ENCODE measurements at regions not wholly inside any gene's neighbourhood (a gene's known extent, or its start where the extent isn't known, plus 50 kb on each side); places are given as distances from the start of the nearest gene placed in this dataset.

GRCh38 chr4:157886645-157887044 lies 286.2 kb downstream of the GASK1B start:
- Histone ChIP-seq H3K4me1 (ENCODE audit: control insufficient read depth in 2 of 2, insufficient read depth in 2 of 2, low read length in 2 of 2) (no peaks in the 10 kb centered on the region), H3K9me3 (ENCODE audit: control extremely low read depth in 1 of 3, control insufficient read depth in 2 of 3, insufficient read depth in 1 of 3, low read length in 2 of 3) (no peaks in the 10 kb centered on the region), H3K4me3 (ENCODE audit: control extremely low read depth in 1 of 5, extremely low read depth in 1 of 5, insufficient read depth in 1 of 5, low read depth in 2 of 5, low read length in 4 of 5) (no peak overlapping the region), H3K27ac (ENCODE audit: low read length in 2 of 2) (no peak overlapping the region), H3K4me2 (replicated peaks; ENCODE audit: low read depth, low read length, poor library complexity, severe bottlenecking) (no peak overlapping the region), H2AFZ (ENCODE audit: insufficient read depth, low read depth, low read length, poor library complexity, severe bottlenecking) (no peak overlapping the region), H3K79me2 (ENCODE audit: control insufficient read depth, insufficient read depth, low read length) (no peaks in the 10 kb centered on the region), H3K27me3 (replicated peaks in 1 of 4; ENCODE audit: control extremely low read depth in 1 of 4, control insufficient read depth in 3 of 4, insufficient read depth in 4 of 4, low read length in 3 of 4) (no peaks in the 10 kb centered on the region), H3K9ac (ENCODE audit: low read length) (no peak overlapping the region), H3K36me3 (replicated peaks in 1 of 2; ENCODE audit: control extremely low read depth in 1 of 2, control insufficient read depth in 1 of 2, extremely low read depth in 1 of 2, insufficient read depth in 2 of 2, low read length in 1 of 2) (no peaks in the 10 kb centered on the region), H4K20me1 (ENCODE audit: control insufficient read depth, insufficient read depth, low read length, poor library complexity, severe bottlenecking) (no peaks in the 10 kb centered on the region)
- Mint-ChIP-seq H3K4me3 (no peak overlapping the region), H3K4me1 (no peaks in the 10 kb centered on the region), H3K27me3 (no peaks in the 10 kb centered on the region), H3K27ac (no peak overlapping the region), H3K9me3 (ENCODE audit: insufficient read depth) (no peaks in the 10 kb centered on the region)
- no peak for ATAC-seq (ENCODE audit: low read depth)
- no peak for DNase-seq
- intact Hi-C loops (cut with micrococcal nuclease) = no loop called here
- CTCF ChIA-PET = no interaction called here
- WGBS (ENCODE audit: insufficient coverage) = 67% methylated on average over 1 of the region's 3 CpGs
- TF ChIP-seq CTCF (IDR thresholded peaks at IDR 0.05) = no peak
- POLR2A ChIA-PET = no interaction called here

DNA sequence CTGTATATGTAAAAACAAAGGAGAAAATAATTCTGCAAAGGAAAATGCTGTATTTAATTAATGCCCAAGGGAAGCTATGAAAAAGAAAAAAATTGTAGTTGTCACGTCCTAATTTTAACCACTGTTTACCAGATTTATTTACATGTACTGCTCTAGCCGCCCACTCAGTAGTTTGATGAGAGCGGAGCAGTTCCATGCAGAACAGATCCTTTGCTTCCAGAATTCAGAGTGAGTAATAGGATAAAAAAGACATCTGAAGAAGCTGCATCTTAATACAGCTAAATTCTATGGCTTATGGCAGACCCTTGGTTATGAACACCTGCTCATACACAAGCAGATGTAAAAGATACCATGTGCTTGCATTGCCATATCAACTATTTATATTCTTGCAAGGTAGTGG lies 287.0 kb downstream of the GASK1B start:
- H3K79me2 ChIP-seq (ENCODE audit: control insufficient read depth, insufficient read depth, low read length) = no peaks in the 10 kb centered on the region
- no peak overlapping the region for H3K4me2 ChIP-seq (replicated peaks; ENCODE audit: low read depth, low read length, poor library complexity, severe bottlenecking)
- POLR2A ChIA-PET = no interaction called here
- Mint-ChIP-seq H3K27me3 (no peaks in the 10 kb centered on the region), H3K9me3 (ENCODE audit: insufficient read depth) (no peaks in the 10 kb centered on the region), H3K4me1 (no peaks in the 10 kb centered on the region), H3K4me3 (no peak overlapping the region), H3K27ac (no peak overlapping the region)
- no peaks in the 10 kb centered on the region for H3K36me3 ChIP-seq (replicated peaks in 1 of 2; ENCODE audit: control extremely low read depth in 1 of 2, control insufficient read depth in 1 of 2, extremely low read depth in 1 of 2, insufficient read depth in 2 of 2, low read length in 1 of 2)
- CTCF ChIA-PET = no interaction called here
- no peaks in the 10 kb centered on the region for H3K4me1 ChIP-seq (ENCODE audit: control insufficient read depth in 2 of 2, insufficient read depth in 2 of 2, low read length in 2 of 2)
- intact Hi-C loops (cut with micrococcal nuclease) = no loop called here
- no peak overlapping the region for H3K9ac ChIP-seq (ENCODE audit: low read length)
- no peak overlapping the region for H3K4me3 ChIP-seq (ENCODE audit: control extremely low read depth in 1 of 5, extremely low read depth in 1 of 5, insufficient read depth in 1 of 5, low read depth in 2 of 5, low read length in 4 of 5)
- WGBS (ENCODE audit: insufficient coverage) = no CpG with 5 or more reads among the region's 3 CpGs
- TF ChIP-seq EZH2 (IDR thresholded peaks at IDR 0.05; ENCODE audit: borderline replicate concordance, insufficient read depth, low read depth, low read length, poor library complexity, severe bottlenecking) (no peak), CTCF (IDR thresholded peaks at IDR 0.05) (no peak)
- H2AFZ ChIP-seq (ENCODE audit: insufficient read depth, low read depth, low read length, poor library complexity, severe bottlenecking) = no peak overlapping the region
- H4K20me1 ChIP-seq (ENCODE audit: control insufficient read depth, insufficient read depth, low read length, poor library complexity, severe bottlenecking) = no peaks in the 10 kb centered on the region
- ATAC-seq (ENCODE audit: low read depth) (no peak), DNase-seq (no peak)
- H3K27ac ChIP-seq (ENCODE audit: low read length in 2 of 2) = no peak overlapping the region
- no peaks in the 10 kb centered on the region for H3K9me3 ChIP-seq (ENCODE audit: control extremely low read depth in 1 of 3, control insufficient read depth in 2 of 3, insufficient read depth in 1 of 3, low read length in 2 of 3)
- H3K27me3 ChIP-seq (replicated peaks in 1 of 4; ENCODE audit: control extremely low read depth in 1 of 4, control insufficient read depth in 3 of 4, insufficient read depth in 4 of 4, low read length in 3 of 4) = no peaks in the 10 kb centered on the region

Measured in B cell (primary cell).